ENCODE measurements at regions not wholly inside any gene's neighbourhood (a gene's known extent, or its start where the extent isn't known, plus 50 kb on each side); places are given as distances from the start of the nearest gene placed in this dataset.
"Not testable (repeated sequence)": the region's sequence is repeated elsewhere in the genome, so short reads cannot be mapped to it uniquely, and the experiment has no call there.

- Histone ChIP-seq H4K20me1 (ENCODE audit: insufficient read depth) (no peaks in the 10 kb centered on the region), H3F3A (ENCODE audit: insufficient read depth, low read depth) (no peaks in the 10 kb centered on the region), H3K79me2 (ENCODE audit: low read depth) (no peaks in the 10 kb centered on the region), H3K27me3 (ENCODE audit: insufficient read depth, low read depth) (no peaks in the 10 kb centered on the region), H3K4me3 (no peak overlapping the region), H3K9me3 (ENCODE audit: insufficient read depth, low read depth) (no peaks in the 10 kb centered on the region), H2AFZ (no peak overlapping the region), H3K4me2 (no peak overlapping the region), H3K4me1 (replicated peaks; ENCODE audit: insufficient read depth) (no peaks in the 10 kb centered on the region), H3K27ac (no peak overlapping the region), H3K36me3 (ENCODE audit: low read depth) (no peaks in the 10 kb centered on the region), H3K9me2 (ENCODE audit: insufficient read depth) (no peaks in the 10 kb centered on the region)
- no TSS peak for BruUV-seq (replicated peaks)
- ChIA-PET CTCF (no interaction called here), POLR2A (ENCODE audit: unreplicated experiment) (no interaction called here)
- intact Hi-C loops (cut with micrococcal nuclease; ENCODE audit: unreplicated experiment) = no loop called here
- TF ChIP-seq EZH2 (IDR thresholded peaks at IDR 0.05; ENCODE audit: low read depth) (no peak), CTCF (conservative IDR thresholded peaks at IDR 0.05) (no peak)
- no peak for DNase-seq
Observed at GRCh38 chr1:184176058-184176457, 124.5 kb downstream of the TSEN15 start.

- POLR2A ChIA-PET (ENCODE audit: unreplicated experiment) = no interaction called here
- Histone ChIP-seq H2AFZ (no peak overlapping the region), H3K4me3 (no peak overlapping the region), H3K27me3 (ENCODE audit: insufficient read depth, low read depth) (no peaks in the 10 kb centered on the region), H3K79me2 (ENCODE audit: low read depth) (no peaks in the 10 kb centered on the region), H3K4me1 (replicated peaks; ENCODE audit: insufficient read depth) (no peaks in the 10 kb centered on the region), H3K9me2 (ENCODE audit: insufficient read depth) (no peaks in the 10 kb centered on the region; the same call in 1 of the 2 replicates), H3K4me2 (no peak overlapping the region), H4K20me1 (ENCODE audit: insufficient read depth) (no peaks in the 10 kb centered on the region), H3F3A (ENCODE audit: insufficient read depth, low read depth) (no peaks in the 10 kb centered on the region), H3K36me3 (ENCODE audit: low read depth) (no peaks in the 10 kb centered on the region), H3K27ac (no peak overlapping the region), H3K9me3 (ENCODE audit: insufficient read depth, low read depth) (no peaks in the 10 kb centered on the region; the same call in 1 of the 2 replicates)
- DNase-seq = no peak
- TF ChIP-seq EZH2 (IDR thresholded peaks at IDR 0.05; ENCODE audit: low read depth) (no peak), CTCF (conservative IDR thresholded peaks at IDR 0.05) (no peak)
- CTCF ChIA-PET = no interaction called here
- no TSS peak for BruUV-seq (replicated peaks)
- intact Hi-C loops (cut with micrococcal nuclease; ENCODE audit: unreplicated experiment) = no loop called here
Observed at GRCh38 chr1:184181044-184181443, 129.5 kb downstream of the TSEN15 start.

- H3K79me2 ChIP-seq (ENCODE audit: low read depth) = no peaks in the 10 kb centered on the region
- no peak for DNase-seq
- intact Hi-C loops (cut with micrococcal nuclease; ENCODE audit: unreplicated experiment) = no loop called here
Observed at GRCh38 chr1:184183919-184184318, 132.4 kb downstream of the TSEN15 start.

GRCh38 chr1:184184614-184185013 lies 133.1 kb downstream of the TSEN15 start:
- H3K9me2 ChIP-seq (ENCODE audit: insufficient read depth); POLR2A ChIA-PET (ENCODE audit: unreplicated experiment); H3K36me3 ChIP-seq (ENCODE audit: low read depth); DNase-seq; H3K4me2 ChIP-seq; H4K20me1 ChIP-seq (ENCODE audit: insufficient read depth); H3K4me3 ChIP-seq; H3K27ac ChIP-seq; H3K27me3 ChIP-seq (ENCODE audit: insufficient read depth, low read depth); CTCF ChIA-PET; H3K4me1 ChIP-seq (replicated peaks; ENCODE audit: insufficient read depth); H2AFZ ChIP-seq; H3K9me3 ChIP-seq (ENCODE audit: insufficient read depth, low read depth); intact Hi-C loops (cut with micrococcal nuclease; ENCODE audit: unreplicated experiment); H3F3A ChIP-seq (ENCODE audit: insufficient read depth, low read depth); H3K79me2 ChIP-seq (ENCODE audit: low read depth); BruUV-seq (replicated peaks): not testable (repeated sequence)

More at GRCh38 chr1:184183919-184184318, 132.4 kb downstream of the TSEN15 start:
- no peak overlapping the region for H3K4me2 ChIP-seq
- H3F3A ChIP-seq (ENCODE audit: insufficient read depth, low read depth) = no peaks in the 10 kb centered on the region
- no peaks in the 10 kb centered on the region for H4K20me1 ChIP-seq (ENCODE audit: insufficient read depth)
- no peaks in the 10 kb centered on the region; the same call in 1 of the 2 replicates for H3K27me3 ChIP-seq (ENCODE audit: insufficient read depth, low read depth)
- BruUV-seq (replicated peaks) = no TSS peak
- H3K9me3 ChIP-seq (ENCODE audit: insufficient read depth, low read depth) = no peaks in the 10 kb centered on the region; the same call in 1 of the 2 replicates
- no peaks in the 10 kb centered on the region for H3K36me3 ChIP-seq (ENCODE audit: low read depth)
- H3K4me1 ChIP-seq (replicated peaks; ENCODE audit: insufficient read depth) = no peaks in the 10 kb centered on the region
- TF ChIP-seq EZH2 (IDR thresholded peaks at IDR 0.05; ENCODE audit: low read depth) (no peak), CTCF (conservative IDR thresholded peaks at IDR 0.05) (no peak)
- no peaks in the 10 kb centered on the region; the same call in 1 of the 2 replicates for H3K9me2 ChIP-seq (ENCODE audit: insufficient read depth)
- no peak overlapping the region for H2AFZ ChIP-seq
- H3K4me3 ChIP-seq = no peak overlapping the region
- CTCF ChIA-PET = no interaction called here
- POLR2A ChIA-PET (ENCODE audit: unreplicated experiment) = no interaction called here
- no peak overlapping the region for H3K27ac ChIP-seq
